ENCODE measurements at regions not wholly inside any gene's neighbourhood (a gene's known extent, or its start where the extent isn't known, plus 50 kb on each side); places are given as distances from the start of the nearest gene placed in this dataset.

DNA sequence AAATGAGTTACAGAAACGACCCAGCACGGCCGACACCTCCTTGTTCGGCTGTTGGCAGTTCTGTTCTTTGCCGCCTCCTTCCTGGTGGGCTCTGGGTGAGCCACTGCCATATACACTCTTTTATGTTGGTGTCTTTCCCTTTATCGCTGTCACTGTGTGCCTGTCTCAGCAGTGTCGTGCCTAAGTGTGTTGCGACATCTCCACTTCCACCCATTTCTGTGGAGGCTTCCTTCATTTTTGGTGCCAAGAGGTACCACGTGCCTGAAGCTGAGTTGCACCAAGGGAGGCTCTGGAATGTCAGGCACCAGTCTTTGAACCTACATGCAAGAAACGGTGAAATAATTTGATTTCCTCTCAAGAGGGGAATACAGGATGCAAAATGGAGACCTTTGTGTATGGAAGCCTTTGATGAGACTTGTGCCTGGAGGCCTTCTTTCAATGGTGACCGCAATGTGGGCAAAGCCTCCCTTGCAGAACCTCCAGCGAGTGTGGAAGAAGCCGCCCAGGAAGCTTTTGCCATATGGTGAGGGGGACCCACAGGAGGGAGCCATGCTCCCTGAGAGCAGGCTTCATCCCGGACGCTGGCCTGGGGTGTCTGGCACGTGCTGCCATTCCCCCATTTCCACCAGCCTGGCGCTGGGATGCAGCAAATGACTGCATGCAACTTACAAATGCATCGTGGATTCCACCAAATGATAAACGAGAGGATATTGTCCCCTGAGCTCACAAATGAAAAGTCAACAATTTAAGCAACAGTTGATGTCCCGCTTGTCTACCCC is 136.2 kb downstream of the TEX29 start:
- DNase-seq, result no peak

DNA sequence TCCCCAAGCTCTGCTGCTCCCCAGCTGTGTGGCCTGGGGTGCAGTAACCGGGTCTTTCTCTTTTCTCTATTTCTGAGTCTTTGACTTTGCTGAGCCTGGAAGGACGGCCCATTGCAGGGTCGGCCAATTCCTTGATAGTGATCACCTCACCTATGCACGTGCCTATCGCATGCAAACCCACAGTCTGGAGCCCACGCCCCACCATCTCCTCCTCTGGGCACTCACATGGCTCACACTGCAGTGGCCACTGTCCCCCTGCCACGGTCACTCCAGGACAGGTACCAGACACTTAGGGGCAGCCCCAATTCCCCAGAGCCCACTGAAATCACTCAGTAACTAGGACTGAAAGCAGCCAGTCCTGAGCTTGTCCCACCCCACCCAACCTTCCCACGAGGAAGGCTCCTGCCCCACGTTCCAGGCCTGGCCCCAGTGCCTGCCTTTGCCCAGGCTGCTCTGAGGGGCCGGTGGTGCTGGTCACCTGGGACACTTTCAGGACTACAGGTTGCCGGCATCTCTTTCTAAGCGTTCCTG is 137.6 kb downstream of the TEX29 start:
- no peak for DNase-seq

DNA sequence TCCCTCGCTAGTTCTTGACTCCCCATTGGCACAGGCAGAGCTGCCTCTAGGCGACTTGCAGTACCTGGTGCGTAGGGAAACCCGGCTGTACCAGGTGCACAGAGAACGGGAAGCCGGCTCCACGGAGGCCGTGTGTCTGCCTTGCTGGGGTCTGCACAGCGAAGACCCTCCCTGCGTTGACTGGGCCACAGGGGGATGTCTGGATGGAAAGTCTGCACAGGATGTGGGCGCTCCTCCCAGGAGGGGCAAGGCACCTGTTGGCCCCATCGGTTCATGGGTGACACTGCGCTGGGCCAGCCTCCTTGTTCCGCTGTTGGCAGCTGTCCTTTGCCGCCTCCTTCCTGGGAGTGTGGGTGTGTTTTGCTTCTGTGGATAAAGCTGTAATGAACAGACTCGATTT is 138.3 kb downstream of the TEX29 start:
- DNase-seq, result no peak

DNA sequence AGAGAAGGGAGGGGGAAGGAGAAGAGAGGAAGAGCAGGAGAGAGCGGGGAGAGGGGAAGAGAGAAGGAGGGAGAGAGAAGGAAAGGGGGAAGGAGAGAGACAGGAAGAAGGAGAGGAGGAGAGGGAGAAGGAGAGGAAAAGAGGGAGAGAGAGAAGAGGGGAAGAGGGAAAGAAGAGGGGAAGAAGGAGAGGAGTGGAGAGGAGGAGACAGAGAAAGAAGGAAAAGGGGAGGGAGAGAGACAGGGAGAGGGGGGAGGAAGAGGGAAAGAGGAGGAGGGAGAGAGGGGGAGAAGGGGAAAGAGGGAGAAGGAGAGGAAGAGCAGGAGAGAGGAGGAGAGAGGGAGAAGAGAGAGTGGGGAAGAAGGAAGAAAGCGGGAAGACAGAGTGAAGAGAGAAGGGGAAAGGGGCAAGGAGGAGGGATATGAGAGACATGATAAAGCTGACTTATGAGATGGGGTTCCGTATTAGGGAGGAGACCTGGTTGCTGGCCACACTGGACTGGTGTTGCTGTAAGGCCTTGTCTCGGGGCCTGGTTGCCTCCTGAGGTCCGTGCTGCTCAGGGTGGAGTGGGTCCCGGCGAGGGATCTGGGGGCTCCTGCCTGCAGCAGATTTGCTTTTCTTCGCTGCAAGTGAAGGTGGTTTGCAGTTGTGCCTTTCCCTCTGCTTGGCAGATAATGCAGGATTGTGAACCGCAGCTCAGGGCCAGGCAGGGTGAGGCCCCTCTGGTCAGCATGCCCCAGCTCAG is 139.5 kb downstream of the TEX29 start:
- DNase-seq, result no peak

DNA sequence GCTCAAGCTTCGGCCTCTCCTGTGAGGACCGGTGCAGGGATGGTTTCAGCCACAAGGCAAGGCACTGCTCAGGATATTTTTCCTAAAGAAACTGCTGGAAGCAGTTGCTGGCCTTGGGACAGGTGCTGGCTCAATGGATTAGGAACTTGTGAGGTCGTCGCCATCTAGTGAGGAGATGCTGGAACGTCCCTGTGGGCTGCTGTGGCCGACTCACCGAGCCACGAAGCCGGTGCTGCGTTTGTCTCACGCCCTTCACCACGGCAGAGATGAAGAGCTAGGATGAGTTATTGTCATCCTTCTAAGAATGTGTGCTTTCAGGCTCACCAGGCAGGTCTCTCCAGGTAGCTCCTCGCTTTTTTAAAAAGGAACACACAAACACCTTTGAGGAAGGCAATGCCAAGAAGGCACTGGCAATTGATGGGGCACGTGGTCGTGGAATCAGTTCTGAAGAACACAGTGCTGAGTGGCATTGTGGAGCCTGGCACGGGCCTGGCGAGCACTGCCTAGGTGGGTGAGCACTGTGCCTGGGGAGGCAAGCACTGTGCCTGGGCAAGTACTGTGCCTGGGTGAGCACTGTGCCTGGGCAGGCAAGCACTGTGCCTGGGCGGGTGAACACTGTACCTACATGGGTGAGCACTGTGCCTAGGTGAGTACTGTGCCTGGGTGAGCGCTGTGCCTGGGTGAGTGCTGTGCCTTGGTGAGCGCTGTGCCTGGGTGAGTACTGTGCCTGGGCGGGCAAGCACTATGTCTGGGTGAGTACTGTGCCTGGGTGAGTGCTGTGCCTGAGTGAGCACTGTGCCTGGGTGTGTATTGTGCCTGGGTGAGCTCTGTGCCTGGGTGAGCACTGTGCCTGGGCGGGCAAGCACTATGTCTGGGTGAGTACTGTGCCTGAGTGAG is 140.4 kb downstream of the TEX29 start:
- no peak for DNase-seq

DNA sequence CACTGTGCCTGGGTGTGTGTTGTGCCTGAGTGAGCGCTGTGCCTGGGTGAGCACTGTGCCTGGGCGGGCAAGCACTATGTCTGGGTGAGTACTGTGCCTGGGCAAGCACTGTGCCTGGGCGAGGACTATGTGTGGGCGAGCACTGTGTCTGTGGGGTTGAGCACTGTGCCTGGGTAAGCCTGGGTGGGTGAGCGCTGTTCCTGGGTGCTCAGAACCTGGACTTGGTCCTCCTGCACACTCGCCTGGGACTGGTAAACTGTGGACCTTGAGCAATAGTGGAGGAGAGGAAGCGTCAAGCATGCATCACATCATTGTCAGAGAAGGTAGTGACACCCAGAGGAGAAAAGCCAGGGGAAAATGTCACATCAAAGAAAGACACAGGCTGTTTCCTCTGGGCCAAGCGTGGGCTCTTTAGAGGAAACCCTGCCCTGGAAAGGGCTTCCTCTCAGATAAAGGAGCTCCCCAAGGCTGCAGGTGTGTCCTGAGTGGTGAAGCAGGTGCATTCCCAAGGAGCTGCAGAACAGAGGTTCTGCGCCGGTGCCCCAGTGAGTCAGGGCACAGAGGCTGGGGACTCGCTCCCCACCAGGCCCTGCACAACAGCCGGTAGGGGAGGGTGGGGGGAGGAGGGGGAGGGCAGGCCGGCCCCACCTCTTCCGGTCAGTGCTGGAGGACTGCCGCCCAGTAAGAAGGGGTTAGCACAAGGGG is 141.2 kb downstream of the TEX29 start:
- no peak for DNase-seq

DNA sequence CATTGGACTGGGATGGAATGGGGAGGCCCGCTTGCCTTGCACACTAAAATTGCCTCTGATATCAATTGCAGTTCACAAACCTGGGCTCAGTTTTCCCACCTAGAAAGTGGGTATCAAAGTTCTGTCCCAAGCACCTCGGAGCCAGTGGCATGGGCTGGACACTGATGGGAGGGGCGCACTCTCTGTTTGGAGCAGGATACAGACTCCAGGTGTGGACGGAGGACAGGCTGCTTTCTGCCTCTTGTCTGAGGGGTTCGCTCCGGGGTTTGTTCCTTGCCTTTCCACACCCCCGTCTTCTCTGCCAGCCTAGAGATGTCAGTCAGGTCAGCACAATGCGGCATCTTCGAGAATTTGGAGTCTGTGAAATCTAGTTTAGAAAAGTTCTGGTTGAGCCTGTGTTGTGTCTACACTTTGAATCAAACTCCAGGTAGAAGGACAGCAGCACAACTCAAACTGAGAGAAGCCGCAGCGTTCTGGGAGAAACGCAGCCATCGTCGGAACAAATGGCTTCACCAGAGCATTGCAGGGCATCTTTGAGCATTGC is 141.9 kb downstream of the TEX29 start:
- no peak for DNase-seq

DNA sequence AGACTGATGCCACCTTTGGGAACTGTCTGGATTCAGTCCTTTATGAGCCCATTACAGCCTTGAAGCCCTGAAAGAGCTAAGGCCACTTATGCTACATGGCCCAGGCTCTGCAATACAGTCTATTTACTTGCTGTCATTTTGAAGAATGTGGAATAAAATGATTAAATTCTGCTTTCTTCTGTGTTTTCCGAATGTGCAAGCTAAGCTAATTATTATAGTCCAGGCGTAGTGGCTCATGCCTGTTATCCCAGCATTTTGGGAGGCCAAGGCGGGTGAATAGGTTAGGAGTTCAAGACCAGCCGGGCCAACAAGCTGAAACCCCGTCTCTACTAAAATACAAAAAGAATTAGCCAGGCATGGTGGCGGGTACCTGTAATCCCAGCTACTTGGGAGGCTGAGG is 142.5 kb downstream of the TEX29 start:
- DNase-seq, result no peak

DNA sequence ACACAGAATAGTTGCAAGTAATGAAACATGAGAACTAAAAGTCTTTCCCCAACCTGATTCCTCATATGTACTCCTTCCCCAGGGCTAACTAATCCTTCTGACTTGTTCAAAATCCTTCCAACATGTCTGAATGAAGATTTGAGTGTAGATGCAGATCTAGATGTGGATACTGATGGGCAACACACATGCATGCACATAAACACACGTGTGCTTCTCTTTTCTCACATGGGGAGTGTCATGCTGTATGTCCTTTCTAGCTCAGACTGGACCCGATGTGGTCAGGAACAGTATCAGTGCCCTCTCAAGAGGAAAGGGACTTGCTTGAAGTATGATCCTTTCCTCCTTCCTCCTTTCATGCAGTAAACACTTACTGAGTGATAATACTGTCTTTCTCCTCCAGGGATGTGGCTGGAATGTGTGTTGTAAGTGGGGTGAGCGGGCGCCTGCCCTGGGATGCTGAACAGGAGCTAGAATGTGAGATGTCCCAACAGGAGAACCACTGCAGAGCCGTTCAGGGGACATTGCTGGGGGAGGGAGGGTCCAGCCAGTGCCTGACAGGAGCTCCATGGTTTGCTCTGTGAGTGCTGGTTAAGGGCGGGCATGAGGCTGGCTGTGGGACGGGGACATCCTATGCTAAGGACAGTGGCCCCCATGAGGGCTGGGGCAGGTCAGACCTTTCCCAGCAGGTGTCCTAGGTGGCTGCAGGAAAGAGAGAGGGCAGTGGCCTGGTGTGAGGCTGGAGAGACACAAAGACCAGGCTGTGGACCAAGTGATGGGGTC is 146.9 kb downstream of the TEX29 start:
- no peak for DNase-seq

DNA sequence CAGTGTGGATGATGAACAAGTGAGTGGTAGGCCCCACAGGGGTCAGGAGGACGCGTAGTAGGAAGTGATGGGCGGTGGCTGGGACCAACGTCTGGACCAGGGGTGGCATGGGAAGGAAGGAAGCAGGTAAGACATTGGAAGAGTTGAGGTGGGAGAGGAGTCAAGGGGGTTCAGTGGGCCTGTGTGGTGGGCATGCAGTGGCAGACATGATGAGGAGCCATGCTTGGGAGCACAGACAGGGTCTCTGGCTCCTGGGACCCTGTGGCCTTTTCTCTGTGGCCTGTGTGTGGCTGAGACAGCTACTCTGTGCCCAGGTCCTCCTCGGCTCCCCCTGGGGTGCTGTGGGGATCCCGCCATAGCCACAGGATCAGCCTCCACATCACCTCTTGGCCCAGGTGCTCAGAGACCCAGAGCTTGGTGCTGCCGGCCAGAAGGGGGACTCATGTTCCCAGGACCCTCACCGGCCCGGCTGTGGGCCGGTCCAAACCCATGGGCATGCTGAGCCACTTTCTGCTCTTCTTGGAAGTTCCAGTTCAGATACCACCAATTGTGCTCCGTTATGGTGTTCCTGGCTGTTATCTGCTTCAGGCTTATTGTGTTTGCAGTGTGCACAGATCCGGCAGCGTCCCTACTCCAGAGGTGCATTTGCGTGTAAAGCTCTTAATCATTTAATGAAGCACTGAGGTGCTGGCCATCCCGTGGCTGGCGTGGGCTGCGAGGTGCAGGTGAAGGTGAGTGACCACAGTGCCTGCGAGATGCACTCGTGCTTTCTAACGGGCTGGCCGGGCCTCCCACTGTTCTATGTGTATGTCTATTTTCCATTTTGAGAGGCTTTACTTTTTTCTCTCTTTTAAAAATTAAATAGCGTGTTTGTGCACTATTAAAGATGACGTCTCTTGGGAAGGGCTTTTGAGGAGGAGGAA is 147.9 kb downstream of the TEX29 start:
- no peak for DNase-seq

DNA sequence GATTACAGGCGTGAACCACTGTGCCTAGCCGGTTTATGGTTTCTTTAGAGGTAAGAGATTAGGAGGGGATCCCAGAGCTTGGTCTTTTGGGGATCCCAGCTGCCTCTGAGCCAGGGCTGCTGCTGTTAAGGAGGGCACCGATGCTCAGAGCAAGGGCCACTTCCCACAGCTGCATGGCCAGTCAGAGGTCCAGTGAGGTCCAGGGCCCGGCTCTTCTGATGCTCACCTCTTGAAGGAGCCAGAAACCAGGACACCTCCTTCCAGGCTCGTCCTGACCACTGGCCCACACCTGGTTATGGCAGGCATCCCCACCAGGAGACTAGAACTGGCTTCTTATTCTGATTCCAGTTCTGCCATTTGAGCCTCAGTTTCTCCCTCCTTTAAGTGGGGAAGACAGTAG is 149.0 kb downstream of the TEX29 start:
- DNase-seq, result no peak

DNA sequence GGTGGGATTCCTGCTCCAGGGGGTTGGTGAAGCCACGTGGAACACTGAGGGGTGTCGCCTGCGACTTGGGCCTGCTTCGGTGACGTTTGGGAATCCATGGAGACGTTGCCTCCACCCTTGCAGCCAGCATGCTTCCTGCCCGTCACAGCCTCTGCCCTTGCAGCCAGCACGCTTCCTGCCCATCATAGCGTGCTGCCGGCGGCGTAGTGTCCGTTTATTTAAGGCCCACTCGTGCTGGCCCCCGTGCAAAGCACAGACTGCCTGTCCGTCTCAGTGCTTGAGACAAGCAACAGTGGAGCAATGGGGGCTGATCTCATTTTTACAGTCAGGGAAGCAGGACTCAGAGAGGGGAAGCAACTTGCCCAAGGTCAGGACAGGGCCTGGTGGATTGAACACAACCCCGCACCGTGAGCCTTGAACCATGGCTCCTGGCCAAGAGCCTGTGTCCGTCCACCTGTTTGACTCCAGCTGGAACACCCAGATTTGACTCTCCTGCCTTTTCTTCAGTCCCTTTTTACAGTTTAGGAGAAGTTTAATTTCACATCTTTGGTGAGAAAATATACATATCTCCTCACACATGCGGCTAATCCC is 149.6 kb downstream of the TEX29 start:
- no peak for DNase-seq

DNA sequence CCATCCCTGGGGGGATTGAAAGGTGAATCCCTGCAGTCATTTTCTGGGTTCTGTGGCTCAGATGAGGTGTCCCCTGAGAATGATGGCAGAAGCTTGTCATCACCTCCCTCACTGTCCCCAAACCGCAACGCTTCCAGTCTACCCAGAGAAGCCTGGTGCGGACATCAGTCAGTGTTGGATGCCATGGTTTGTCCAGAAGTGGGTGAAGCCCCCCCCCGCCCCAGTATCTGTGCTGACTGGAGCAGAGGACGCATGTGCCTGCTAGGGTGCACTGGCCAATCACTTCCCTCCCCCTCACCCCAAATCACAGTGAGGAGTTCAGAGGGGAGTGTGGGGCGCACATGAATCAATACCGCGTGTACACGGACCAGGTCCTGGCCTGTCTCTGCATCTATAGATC is 150.5 kb downstream of the TEX29 start:
- DNase-seq, result no peak

DNA sequence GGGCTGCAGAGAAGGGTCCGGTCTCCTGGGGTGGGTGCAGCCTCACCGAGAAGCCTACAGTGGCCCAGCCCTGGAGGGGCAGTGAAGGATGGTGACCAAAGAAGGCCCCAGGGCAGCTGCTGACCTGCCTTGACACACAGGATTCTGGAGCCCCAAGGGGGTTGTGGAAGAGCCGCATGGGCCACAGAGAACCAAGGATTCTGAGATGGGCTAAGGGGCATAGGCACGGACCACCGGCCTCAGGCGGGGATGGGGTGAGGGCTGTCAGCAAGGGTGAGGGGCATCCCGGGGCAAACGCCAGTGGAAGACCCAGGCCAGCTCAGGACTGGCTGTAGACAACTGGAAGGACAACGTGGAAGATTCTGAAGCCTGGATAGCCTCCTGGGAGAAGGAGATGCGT is 151.6 kb downstream of the TEX29 start:
- DNase-seq, result no peak

DNA sequence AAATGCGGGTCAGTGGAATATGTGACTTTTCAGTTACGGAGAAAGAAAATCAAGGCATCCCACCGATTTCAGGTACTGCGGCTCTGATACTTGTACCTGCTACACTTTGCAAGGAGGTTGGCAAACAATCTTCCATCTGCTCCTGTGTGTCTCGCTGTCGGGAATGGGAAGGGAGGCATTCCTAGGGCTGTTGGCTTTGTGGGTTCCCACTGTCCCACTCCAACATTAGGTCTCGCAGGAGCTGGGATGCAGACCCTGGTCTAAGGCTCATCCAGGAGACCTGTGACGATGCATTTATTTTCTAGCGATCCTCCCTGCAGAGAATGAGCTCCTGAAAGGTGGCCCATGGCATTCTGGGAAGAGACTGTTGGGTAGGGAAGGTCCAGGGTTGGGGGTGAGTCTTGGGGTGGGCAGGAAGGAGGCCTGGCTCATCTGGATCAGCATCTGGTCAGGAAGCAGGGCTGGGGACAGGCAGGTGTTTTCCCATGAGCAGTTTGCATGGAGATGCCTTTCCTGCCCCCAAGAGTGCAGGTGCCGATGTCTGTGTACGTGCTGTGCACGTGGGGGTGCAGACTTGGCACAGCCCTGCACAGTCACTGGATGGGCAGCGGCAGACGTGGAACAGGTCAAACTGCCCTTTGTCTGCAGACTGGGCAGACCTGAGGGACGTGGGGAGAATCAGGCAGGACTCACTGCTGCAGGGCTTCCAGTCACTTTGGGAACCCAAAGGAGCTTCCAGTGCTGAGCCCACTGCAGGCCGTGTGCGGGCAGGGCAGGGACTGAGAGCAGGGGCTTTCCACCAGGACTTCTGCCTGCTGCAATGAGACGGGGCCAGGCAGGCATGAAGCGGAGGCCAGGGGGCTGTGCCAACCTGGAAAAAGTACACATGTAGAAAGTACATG is 152.4 kb downstream of the TEX29 start:
- no peak for DNase-seq

DNA sequence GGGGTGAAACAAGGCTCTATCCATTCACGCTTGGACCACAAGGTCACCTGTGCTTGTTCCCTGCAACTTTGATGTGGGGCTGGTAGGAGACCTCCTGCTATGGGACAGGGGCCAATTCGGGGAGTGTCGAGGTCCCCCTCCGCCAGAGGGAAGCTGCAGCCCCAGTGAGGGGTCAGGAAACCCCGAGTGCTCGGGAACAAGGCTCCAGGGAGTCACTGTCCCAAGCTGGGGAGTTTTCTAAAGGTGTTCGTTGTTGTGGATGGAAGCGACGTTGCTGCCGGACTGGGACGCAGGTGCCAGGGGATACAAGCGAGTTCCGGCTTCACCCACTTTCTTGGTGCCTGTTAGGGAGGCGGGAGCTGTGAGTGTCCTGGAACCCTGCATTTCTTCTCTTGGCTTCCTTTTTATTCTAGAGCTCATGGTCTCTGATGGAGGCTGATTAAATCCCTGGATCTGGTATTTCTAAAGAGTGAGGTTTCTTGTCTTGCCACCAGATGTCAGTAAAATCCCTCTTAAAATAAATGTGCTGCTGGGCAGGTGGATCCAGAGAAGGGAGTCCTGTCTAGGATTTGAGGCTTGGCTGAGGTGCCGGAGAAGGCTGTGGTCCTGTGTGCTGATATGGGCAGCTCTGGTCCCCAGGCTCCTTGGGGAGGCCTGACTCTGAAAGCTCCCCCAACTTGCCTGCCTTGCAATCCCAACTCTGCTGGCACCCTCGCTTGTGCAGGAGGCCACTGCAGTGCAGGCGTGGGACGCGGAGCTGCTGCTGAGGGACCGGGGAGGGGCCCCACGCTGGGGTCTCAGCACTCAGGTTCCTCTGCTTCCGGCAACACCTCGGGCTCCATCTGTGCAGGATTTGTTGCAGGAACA is 153.9 kb downstream of the TEX29 start:
- no peak for DNase-seq

DNA sequence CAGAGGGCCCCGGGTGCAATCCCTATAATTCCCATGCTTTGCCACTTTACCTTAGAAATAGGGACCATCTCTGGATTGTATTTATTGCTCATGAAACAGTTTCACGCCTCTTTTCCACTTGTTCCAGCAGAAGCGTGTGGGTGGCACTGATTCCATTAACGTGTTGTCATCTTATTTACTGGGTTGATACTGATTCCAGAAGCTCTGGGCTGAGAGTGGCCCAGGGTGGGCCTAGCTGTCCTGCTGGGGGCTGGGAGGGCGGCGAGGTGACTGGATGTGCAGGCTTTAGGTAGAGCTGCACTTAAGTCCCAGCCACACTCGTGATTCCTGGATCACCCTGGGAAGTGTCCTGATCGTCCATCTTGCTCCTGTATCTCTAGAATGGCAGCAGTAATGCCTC is 155.0 kb downstream of the TEX29 start:
- no peak for DNase-seq

DNA sequence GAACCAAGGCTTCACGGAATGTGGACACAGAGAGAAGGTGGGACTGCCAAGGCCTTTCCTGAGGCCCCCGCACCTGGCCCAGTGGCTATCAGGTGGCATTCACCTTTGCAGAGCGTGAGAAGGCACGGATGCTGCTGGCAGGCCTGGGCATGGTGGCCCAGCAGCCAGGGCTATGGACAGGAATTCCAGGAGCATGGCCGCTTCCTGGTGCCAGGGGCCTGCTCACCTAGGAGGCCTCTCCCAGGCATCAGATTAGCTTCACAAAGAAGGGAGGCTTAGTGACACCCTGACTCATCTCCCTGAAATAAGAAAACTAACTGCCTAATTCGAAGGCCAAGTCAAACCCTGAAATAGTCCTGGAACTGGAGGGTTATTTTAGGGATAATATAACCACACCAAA is 155.8 kb downstream of the TEX29 start:
- no peak for DNase-seq
